Neural cell (in vitro differentiated cells): ENCODE measurements at regions not wholly inside any gene's neighbourhood (a gene's known extent, or its start where the extent isn't known, plus 50 kb on each side); places are given as distances from the start of the nearest gene placed in this dataset.

Source experiments
- H2AFZ ChIP-seq: fragments of 200-600, 300-800 bp; sonication (generic), shearing (Covaris generic); 2 replicates; pipeline ENCODE4 v1.6.0; 2014; ENCODE audit warnings: low read depth, mild to moderate bottlenecking, antibody characterized with exemption, low read length, moderate library complexity
- H3F3A ChIP-seq: fragments of 200-600 bp; shearing (Covaris generic); 2 replicates; pipeline ENCODE4 v1.6.1; 2016; ENCODE audit warnings: mild to moderate bottlenecking, moderate library complexity, mixed read lengths, antibody characterized with exemption, low read length; ENCODE audit not compliant: insufficient read depth, poor library complexity, severe bottlenecking
- H3K27ac ChIP-seq: fragments of 200-600, 300-800 bp; sonication (generic), shearing (Covaris generic); 2 replicates; pipeline ENCODE4 v1.5.1; 2014; ENCODE audit warnings: mild to moderate bottlenecking, low read length, moderate library complexity
- H3K27me3 ChIP-seq: fragments of 300-800, 200-600 bp; sonication (generic), shearing (Covaris generic); 2 replicates; pipeline ENCODE4 v1.6.0; 2014; ENCODE audit warnings: mild to moderate bottlenecking, low read depth, low read length, moderate library complexity; ENCODE audit not compliant: insufficient read depth
- H3K36me3 ChIP-seq: fragments of 300-800, 200-600 bp; sonication (generic), shearing (Covaris generic); 2 replicates; pipeline ENCODE4 v1.5.1; 2014; ENCODE audit warnings: mild to moderate bottlenecking, antibody characterized with exemption, low read length, moderate library complexity; ENCODE audit not compliant: insufficient read depth
- H3K4me2 ChIP-seq: fragments of 300-800, 200-600 bp; sonication (generic), shearing (Covaris generic); 2 replicates; pipeline ENCODE4 v1.6.0; 2014; ENCODE audit warnings: mild to moderate bottlenecking, low read length
- H3K4me3 ChIP-seq: fragments of 300-800, 200-600 bp; sonication (generic), shearing (Covaris generic); 2 replicates; pipeline ENCODE4 v1.5.1; 2014; ENCODE audit warnings: mild to moderate bottlenecking, low read length, moderate library complexity
- H3K79me2 ChIP-seq: fragments of 200-600 bp; shearing (Covaris generic); replicated peaks from 2 replicates; pipeline ENCODE4 v1.6.0; 2014; ENCODE audit warnings: mild to moderate bottlenecking, low read length, moderate library complexity; ENCODE audit not compliant: insufficient read depth
- H3K9ac ChIP-seq: fragments of 300-800, 200-600 bp; sonication (generic), shearing (Covaris generic); 2 replicates; pipeline ENCODE4 v1.6.1; 2016; ENCODE audit warnings: mild to moderate bottlenecking, low read length, mixed read lengths
- H3K9me2 ChIP-seq: fragments of 200-600 bp; shearing (Covaris generic); 2 replicates; pipeline ENCODE4 v1.6.1; 2016; ENCODE audit warnings: mild to moderate bottlenecking, low read length, mixed read lengths; ENCODE audit not compliant: insufficient read depth
- H3K9me3 ChIP-seq: fragments of 200-600, 300-800 bp; sonication (generic), shearing (Covaris generic); 2 replicates; pipeline ENCODE4 v1.6.1; 2016; ENCODE audit warnings: mild to moderate bottlenecking, mixed run types, low read length, moderate library complexity, mixed read lengths
- H4K20me1 ChIP-seq: fragments of 200-600 bp; shearing (Covaris generic); 2 replicates; pipeline ENCODE4 v1.6.1; 2016; ENCODE audit warnings: mild to moderate bottlenecking, mixed run types; ENCODE audit not compliant: insufficient read depth
- EP300 ChIP-seq: fragments of 450-650 bp; conservative IDR thresholded peaks from 2 replicates; pipeline ENCODE4 v1.6.1; 2014; ENCODE audit warnings: antibody characterized with exemption, mild to moderate bottlenecking, moderate library complexity; ENCODE audit not compliant: poor library complexity, severe bottlenecking
- EZH2 ChIP-seq: fragments of 200-600, 300-800 bp; shearing (Covaris generic), sonication (generic); IDR thresholded peaks from 2 replicates; pipeline ENCODE4 v1.6.1; 2014; ENCODE audit warnings: antibody characterized with exemption, low read length, borderline replicate concordance, mild to moderate bottlenecking; ENCODE audit not compliant: insufficient read depth, poor library complexity, severe bottlenecking
- MXI1 ChIP-seq: fragments of 450-650 bp; conservative IDR thresholded peaks from 2 replicates; pipeline ENCODE4 v1.6.1; 2014; ENCODE audit warnings: antibody characterized with exemption, mild to moderate bottlenecking; ENCODE audit not compliant: poor library complexity, severe bottlenecking
- POLR2AphosphoS5 ChIP-seq: IDR thresholded peaks from 2 replicates; pipeline ENCODE4 v1.6.1; 2012
- RAD21 ChIP-seq: fragments of 450-650 bp; conservative IDR thresholded peaks from 2 replicates; pipeline ENCODE4 v1.6.1; 2014; ENCODE audit warnings: antibody characterized with exemption, mild to moderate bottlenecking, moderate library complexity
- REST ChIP-seq: IDR thresholded peaks from 2 replicates; pipeline ENCODE4 v1.6.1; 2012; ENCODE audit warnings: borderline replicate concordance
- SMC3 ChIP-seq: fragments of 450-650 bp; conservative IDR thresholded peaks from 2 replicates; pipeline ENCODE4 v1.6.1; 2014; ENCODE audit warnings: antibody characterized with exemption, mild to moderate bottlenecking, moderate library complexity; ENCODE audit not compliant: poor library complexity
- TAF1 ChIP-seq: IDR thresholded peaks from 2 replicates; pipeline ENCODE4 v1.6.1; 2012; ENCODE audit warnings: low read depth
- TF ChIP-seq, protein P1 (sequence below): fragments of 450-650 bp; IDR thresholded peaks from 2 replicates; pipeline ENCODE4 v1.5.1; 2014; ENCODE audit warnings: antibody characterized with exemption, mild to moderate bottlenecking, moderate library complexity; ENCODE audit not compliant: poor library complexity, severe bottlenecking

DNA sequence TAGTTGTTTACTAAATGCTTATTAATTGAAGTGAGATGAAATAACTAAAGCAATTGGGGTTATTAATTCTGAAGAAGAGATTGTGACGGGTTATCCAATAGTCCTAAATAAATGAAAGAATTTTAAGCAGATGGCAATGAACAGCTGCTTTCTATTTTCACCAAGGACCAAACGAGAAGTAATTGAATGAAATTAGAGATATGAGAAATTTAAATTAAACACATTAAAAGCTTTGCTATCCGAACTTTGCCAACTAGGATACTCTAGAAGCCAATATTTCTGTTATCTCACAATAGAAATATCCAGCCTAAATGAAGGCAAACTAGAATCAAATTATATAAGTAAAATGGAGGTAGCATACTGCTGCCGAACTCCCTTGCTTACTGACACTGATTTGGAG, 103.2 kb downstream of the GPR37 start:
- no peak for TF ChIP-seq SMC3
- TF ChIP-seq TAF1, result no peak
- no peak for TF ChIP-seq EZH2
- TF ChIP-seq RAD21, result no peak
- TF ChIP-seq POLR2AphosphoS5, result no peak
- TF ChIP-seq EP300, result no peak
- no peak for TF ChIP-seq MXI1
- TF ChIP-seq REST, result no peak
- TF ChIP-seq, protein P1, sequence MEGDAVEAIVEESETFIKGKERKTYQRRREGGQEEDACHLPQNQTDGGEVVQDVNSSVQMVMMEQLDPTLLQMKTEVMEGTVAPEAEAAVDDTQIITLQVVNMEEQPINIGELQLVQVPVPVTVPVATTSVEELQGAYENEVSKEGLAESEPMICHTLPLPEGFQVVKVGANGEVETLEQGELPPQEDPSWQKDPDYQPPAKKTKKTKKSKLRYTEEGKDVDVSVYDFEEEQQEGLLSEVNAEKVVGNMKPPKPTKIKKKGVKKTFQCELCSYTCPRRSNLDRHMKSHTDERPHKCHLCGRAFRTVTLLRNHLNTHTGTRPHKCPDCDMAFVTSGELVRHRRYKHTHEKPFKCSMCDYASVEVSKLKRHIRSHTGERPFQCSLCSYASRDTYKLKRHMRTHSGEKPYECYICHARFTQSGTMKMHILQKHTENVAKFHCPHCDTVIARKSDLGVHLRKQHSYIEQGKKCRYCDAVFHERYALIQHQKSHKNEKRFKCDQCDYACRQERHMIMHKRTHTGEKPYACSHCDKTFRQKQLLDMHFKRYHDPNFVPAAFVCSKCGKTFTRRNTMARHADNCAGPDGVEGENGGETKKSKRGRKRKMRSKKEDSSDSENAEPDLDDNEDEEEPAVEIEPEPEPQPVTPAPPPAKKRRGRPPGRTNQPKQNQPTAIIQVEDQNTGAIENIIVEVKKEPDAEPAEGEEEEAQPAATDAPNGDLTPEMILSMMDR, result no peak
- Histone ChIP-seq H3K9me3 (no peaks in the 10 kb centered on the region), H3K4me2 (no peak overlapping the region), H3K36me3 (no peaks in the 10 kb centered on the region), H3K27me3 (no peaks in the 10 kb centered on the region), H3K27ac (no peak overlapping the region), H2AFZ (no peak overlapping the region), H3K79me2 (no peaks in the 10 kb centered on the region), H4K20me1 (no peaks in the 10 kb centered on the region), H3K4me3 (no peak overlapping the region), H3F3A (no peaks in the 10 kb centered on the region), H3K9ac (no peak overlapping the region), H3K9me2 (no peaks in the 10 kb centered on the region)

DNA sequence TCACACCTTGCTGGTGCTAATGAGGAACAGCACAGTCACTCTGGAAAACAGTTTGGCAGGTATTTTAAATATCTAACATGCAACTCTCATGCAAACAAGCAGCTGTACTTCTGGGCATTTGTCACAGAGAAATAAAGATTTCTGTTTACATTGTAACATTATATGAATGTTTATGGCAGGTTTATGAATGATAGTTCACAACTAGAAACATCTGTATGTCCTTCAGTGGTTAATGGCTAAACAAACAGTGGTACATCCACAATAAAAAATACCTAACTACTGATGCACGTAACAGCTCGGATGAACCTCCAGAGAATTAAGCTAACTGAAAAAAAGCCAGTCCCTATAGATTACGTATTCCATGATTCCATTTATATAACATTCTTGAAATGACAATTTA, 109.6 kb downstream of the GPR37 start:
- H3K9ac ChIP-seq, result no peak overlapping the region

More for the DNA sequence above, 109.6 kb downstream of the GPR37 start:
- no peaks in the 10 kb centered on the region for H3K9me3 ChIP-seq
- H3K4me3 ChIP-seq, result no peak overlapping the region
- H3K27ac ChIP-seq, result no peak overlapping the region
- H3F3A ChIP-seq, result no peaks in the 10 kb centered on the region
- TF ChIP-seq, protein P1, result no peak
- TF ChIP-seq EP300 (no peak), RAD21 (no peak), EZH2 (no peak), POLR2AphosphoS5 (no peak), SMC3 (no peak), REST (no peak), TAF1 (no peak), MXI1 (no peak)
- H3K79me2 ChIP-seq, result no peaks in the 10 kb centered on the region
- H3K4me2 ChIP-seq, result no peak overlapping the region
- no peaks in the 10 kb centered on the region for H4K20me1 ChIP-seq
- H2AFZ ChIP-seq, result no peak overlapping the region
- no peaks in the 10 kb centered on the region for H3K9me2 ChIP-seq
- H3K36me3 ChIP-seq, result no peaks in the 10 kb centered on the region
- no peaks in the 10 kb centered on the region for H3K27me3 ChIP-seq
